ENCODE measurements at regions not wholly inside any gene's neighbourhood (a gene's known extent, or its start where the extent isn't known, plus 50 kb on each side); places are given as distances from the start of the nearest gene placed in this dataset.

- 94% methylated on average over 4 of the region's 4 CpGs for WGBS
- H3K27me3 ChIP-seq (replicated peaks; ENCODE audit: insufficient read depth), result no peaks in the 10 kb centered on the region
- H3K4me1 ChIP-seq (replicated peaks), result no peaks in the 10 kb centered on the region
- DNase-seq (ENCODE audit: low spot score), result no peak
- no peak overlapping the region for H3K27ac ChIP-seq
- intact Hi-C loops (cut with DNase I), result no loop called here
- TF ChIP-seq POLR2AphosphoS5 (IDR thresholded peaks at IDR 0.05) (no peak), CTCF (IDR thresholded peaks at IDR 0.05) (no peak), POLR2A (IDR thresholded peaks at IDR 0.05) (no peak)
- no peak overlapping the region for H3K4me3 ChIP-seq
- H3K36me3 ChIP-seq, result no peaks in the 10 kb centered on the region
- no peaks in the 10 kb centered on the region for H3K9me3 ChIP-seq
Observed at GRCh38 chr12:105588106-105588505, 257.6 kb downstream of the C12orf75 start.

- TF ChIP-seq CTCF (IDR thresholded peaks at IDR 0.05) (no peak), POLR2A (IDR thresholded peaks at IDR 0.05) (no peak), POLR2AphosphoS5 (IDR thresholded peaks at IDR 0.05) (no peak)
- H3K4me3 ChIP-seq, result no peak overlapping the region
- H3K27ac ChIP-seq, result no peak overlapping the region
- no peaks in the 10 kb centered on the region for H3K36me3 ChIP-seq
- H3K27me3 ChIP-seq (replicated peaks; ENCODE audit: insufficient read depth), result no peaks in the 10 kb centered on the region
- intact Hi-C loops (cut with DNase I), result no loop called here
- no peak for DNase-seq (ENCODE audit: low spot score)
- no peaks in the 10 kb centered on the region for H3K9me3 ChIP-seq
- H3K4me1 ChIP-seq (replicated peaks), result no peaks in the 10 kb centered on the region
- WGBS, result 20% methylated on average over 1 of the region's 1 CpG
Observed at GRCh38 chr12:105590571-105590970, 260.1 kb downstream of the C12orf75 start.

GRCh38 chr12:105595440-105595839 lies 264.9 kb downstream of the C12orf75 start:
- intact Hi-C loops (cut with DNase I), result no loop called here

GRCh38 chr12:105596731-105597130 lies 266.2 kb downstream of the C12orf75 start:
- Histone ChIP-seq H3K27me3 (replicated peaks; ENCODE audit: insufficient read depth) (no peaks in the 10 kb centered on the region), H3K4me3 (no peak overlapping the region), H3K36me3 (no peaks in the 10 kb centered on the region), H3K4me1 (replicated peaks) (no peaks in the 10 kb centered on the region), H3K27ac (no peak overlapping the region), H3K9me3 (no peaks in the 10 kb centered on the region)
- whole genome bisulfite sequencing, result 85% methylated on average over 2 of the region's 2 CpGs
- TF ChIP-seq POLR2AphosphoS5 (IDR thresholded peaks at IDR 0.05), result no peak
- TF ChIP-seq POLR2A (IDR thresholded peaks at IDR 0.05), result no peak
- TF ChIP-seq CTCF (IDR thresholded peaks at IDR 0.05), result no peak
- no peak for DNase-seq (ENCODE audit: low spot score)
- intact Hi-C loops (cut with DNase I), result no loop called here

More at GRCh38 chr12:105595440-105595839, 264.9 kb downstream of the C12orf75 start:
- Histone ChIP-seq H3K9me3 (no peaks in the 10 kb centered on the region), H3K4me1 (replicated peaks) (no peaks in the 10 kb centered on the region), H3K27ac (no peak overlapping the region), H3K4me3 (no peak overlapping the region), H3K27me3 (replicated peaks; ENCODE audit: insufficient read depth) (no peaks in the 10 kb centered on the region), H3K36me3 (no peaks in the 10 kb centered on the region)
- DNase-seq (ENCODE audit: low spot score), result no peak
- no peak for TF ChIP-seq POLR2AphosphoS5 (IDR thresholded peaks at IDR 0.05)
- TF ChIP-seq CTCF (IDR thresholded peaks at IDR 0.05), result no peak
- no peak for TF ChIP-seq POLR2A (IDR thresholded peaks at IDR 0.05)
- WGBS, result 96% methylated on average over 5 of the region's 5 CpGs

GRCh38 chr12:105598031-105598430 lies 267.5 kb downstream of the C12orf75 start:
- 94% methylated on average over 4 of the region's 4 CpGs for WGBS
- intact Hi-C loops (cut with DNase I), result no loop called here
- no peak for TF ChIP-seq POLR2A (IDR thresholded peaks at IDR 0.05)
- no peak for TF ChIP-seq POLR2AphosphoS5 (IDR thresholded peaks at IDR 0.05)
- TF ChIP-seq CTCF (IDR thresholded peaks at IDR 0.05), result no peak
- no peaks in the 10 kb centered on the region for H3K36me3 ChIP-seq
- H3K4me1 ChIP-seq (replicated peaks), result no peaks in the 10 kb centered on the region
- no peaks in the 10 kb centered on the region for H3K27me3 ChIP-seq (replicated peaks; ENCODE audit: insufficient read depth)
- H3K27ac ChIP-seq, result no peak overlapping the region
- H3K9me3 ChIP-seq, result no peaks in the 10 kb centered on the region
- H3K4me3 ChIP-seq, result no peak overlapping the region
- no peak for DNase-seq (ENCODE audit: low spot score)
